Activated CD8-positive, alpha-beta memory T cell treated with anti-CD3 and anti-CD28 coated beads, Interleukin-2, amount 50 U/mL, for 1 hour (primary cell): ENCODE measurements at regions not wholly inside any gene's neighbourhood (a gene's known extent, or its start where the extent isn't known, plus 50 kb on each side); places are given as distances from the start of the nearest gene placed in this dataset.
"Not testable (repeated sequence)": the region's sequence is repeated elsewhere in the genome, so short reads cannot be mapped to it uniquely, and the experiment has no call there.

Source experiments
- DNase-seq: peaks from one replicate; pipeline ENCODE4 v3.0.0-alpha.2; 2020; ENCODE audit errors: extremely low read depth

DNA sequence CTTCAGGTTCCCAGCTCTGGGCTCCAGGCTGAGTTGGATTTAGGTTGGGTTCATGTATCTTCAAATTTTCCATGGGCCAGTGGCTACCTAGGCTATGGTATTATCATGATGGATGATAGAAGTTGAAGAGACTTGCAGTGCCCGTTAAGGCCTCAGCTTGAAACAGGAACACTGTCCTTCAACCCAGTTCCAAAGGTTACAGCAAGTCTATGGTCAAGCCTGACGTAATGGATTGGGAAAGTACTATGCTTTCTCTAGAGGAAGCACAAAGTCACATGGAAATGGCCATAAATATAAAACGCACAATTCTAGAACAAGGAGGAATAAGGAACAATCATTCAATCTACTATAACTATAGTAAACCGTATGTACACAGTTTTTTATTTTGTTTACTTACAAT, 593.2 kb downstream of the ZEB2 start:
- no peak for DNase-seq

DNA sequence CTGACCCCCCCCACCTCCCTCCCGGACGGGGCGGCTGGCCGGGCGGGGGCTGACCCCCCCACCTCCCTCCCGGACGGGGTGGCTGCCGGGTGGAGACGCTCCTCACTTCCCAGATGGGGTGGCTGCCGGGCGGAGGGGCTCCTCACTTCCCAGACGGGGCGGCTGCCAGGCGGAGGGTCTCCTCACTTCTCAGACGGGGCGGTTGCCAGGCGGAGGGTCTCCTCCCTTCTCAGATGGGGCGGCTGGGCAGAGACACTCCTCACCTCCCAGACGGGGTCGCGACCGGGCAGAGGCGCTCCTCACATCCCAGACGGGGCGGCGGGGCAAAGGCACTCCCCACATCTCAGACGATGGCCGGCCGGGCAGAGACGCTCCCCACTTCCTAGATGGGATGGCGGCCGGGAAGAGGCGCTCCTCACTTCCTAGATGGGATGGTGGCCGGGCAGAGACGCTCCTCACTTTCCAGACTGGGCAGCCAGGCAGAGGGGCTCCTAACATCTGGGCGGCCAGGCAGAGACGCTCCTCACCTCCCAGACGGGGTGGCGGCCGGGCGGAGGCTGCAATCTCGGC, 597.6 kb downstream of the ZEB2 start:
- DNase-seq: not testable (repeated sequence)

DNA sequence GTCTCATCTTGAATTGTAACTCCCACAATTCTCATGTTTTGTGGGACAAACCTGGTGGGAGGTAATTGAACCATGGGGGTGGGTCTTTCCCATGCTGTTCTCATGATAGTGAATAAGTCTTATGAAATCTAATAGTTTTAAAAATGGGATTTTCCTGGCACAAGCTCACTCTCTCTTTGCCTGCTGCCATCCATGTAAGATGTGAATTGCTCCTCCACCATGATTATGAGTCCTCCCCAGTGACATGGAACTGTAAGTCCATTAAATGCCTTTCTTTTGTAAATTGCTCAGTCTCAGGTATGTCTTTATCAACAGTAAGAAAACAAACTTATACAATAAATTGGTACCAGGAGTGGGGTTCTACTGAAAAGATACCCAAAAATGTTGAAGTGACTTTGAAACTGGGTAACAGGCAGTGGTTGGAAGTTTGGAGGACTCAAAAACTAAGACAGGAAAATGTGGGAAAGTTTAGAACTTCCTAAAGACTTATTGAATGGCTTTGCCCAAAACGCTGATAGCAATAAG, 601.4 kb downstream of the ZEB2 start:
- no peak for DNase-seq

DNA sequence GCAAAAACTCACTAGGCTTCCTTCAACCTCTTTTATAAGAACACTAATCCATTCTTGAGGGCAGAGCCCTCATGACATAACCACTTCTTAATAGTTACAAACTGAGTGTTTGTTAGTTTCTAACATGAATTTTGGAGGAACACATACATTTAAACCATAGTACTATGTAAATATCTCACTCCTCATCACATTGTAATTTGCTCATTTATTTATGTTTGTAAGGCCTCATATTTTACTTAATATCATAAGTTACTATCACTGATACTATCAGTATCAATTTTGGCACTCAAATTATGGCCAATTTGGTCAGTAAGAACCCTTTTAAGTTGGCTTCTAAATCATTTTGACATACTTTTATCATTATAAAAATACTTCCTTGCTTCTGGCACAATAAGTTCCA, 603.1 kb downstream of the ZEB2 start:
- no peak for DNase-seq

DNA sequence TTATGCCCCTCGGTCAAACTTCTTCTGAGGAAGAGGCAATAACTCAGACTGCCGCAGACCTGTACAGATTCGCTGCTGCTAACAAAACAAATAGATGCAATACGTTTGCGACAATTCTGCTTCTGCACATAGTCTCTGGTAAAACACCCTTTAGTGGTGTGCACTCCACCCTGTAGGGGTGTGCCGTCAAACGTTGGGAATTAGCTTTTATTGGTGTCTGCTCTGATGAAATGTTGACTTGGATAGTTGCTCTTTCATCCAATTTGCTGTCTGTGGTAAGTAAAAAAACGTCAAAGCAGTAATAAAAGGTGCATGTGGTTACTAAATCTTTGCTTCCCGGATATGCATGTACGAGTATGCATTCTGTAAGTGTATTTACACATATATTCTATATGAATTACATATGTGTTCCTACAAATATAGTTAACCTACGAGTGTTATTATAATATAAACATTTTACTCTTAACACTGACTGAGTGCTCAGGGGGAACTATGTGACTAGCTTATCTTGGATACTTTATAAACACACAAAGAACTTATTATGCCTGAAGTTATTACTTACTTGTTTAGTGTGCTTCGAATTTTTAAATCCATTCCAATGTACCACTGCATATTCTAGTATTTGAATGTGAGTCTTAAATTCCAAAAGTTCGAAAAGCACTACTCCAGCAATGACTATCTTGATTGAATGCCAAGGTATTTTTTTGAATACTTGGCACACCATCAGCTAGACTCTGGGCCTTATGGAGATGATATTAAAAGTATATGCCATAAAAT, 610.2 kb downstream of the ZEB2 start:
- no peak for DNase-seq

DNA sequence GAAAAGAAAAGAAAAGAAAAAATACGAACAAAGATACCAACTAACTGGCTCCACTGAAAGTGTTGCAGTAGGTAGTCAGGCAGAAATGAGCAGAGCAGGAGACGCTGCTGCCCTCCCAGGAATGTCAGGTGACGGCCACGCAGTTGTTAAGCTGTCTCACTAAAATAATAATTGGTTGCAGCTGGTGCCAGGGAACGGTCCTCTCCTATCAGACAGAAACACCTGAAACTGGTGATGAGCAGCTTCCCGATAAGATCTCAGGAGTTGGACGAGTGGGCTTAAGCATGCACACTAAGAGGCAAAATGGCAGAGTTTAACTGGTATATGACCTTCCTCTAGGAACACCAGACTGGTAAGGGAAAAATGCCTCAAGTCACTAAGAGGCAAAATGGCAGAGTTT, 611.1 kb downstream of the ZEB2 start:
- no peak for DNase-seq

DNA sequence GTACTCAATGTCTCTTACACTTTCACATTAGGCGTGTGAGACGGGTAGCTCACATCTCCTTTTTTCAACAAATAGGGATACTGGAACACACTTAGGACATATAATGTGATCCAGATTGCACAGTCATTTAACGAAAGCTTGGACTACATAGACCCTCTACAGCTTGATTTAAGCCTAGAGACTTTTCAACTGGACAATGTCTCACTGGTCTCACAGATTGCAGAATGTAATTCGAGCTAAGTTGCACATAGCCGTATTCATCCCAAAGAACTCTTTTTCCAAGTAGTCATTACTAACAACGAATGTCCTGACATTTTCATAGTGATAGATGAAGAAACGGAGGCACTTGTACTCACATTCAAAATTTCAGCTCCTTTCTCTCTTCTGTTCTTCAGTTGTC, 612.1 kb downstream of the ZEB2 start:
- no peak for DNase-seq

DNA sequence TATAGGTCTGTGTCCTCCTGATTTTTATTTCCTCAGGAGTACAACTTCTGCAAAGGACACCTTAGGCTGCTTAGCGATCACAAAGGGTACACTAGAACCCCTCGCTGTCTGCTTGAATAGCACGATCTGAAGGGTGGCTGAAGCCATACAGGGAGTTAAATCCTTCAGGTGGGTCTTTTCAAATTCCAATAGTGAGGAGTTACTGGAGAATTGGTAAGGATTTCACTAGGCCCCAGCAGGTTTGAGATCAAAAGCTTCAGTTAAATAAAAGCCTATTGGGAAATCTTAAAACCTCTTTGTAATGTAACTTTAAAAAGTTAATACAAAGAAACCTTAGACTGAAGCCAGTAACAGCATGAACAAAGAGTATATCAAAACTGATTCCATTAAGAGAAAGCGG, 613.1 kb downstream of the ZEB2 start:
- no peak for DNase-seq

DNA sequence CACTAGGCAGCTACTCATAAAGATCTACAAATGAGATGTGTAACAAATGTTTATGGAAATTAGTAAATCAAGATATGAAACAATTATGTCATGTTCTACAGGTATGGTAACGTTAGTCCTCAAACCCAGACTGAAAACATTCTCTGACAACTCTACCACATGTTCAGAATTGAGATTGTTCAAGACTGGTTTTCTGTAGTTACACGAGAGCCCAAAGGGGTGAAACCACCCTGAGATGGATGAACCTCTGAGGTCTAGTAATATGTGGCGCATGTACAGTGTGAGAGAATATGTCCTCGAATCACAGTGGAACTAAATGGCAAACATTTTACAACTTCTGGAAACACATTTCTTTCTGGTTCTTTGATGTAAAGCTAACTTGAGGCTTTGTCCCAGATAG, 614.3 kb downstream of the ZEB2 start:
- DNase-seq: no peak

DNA sequence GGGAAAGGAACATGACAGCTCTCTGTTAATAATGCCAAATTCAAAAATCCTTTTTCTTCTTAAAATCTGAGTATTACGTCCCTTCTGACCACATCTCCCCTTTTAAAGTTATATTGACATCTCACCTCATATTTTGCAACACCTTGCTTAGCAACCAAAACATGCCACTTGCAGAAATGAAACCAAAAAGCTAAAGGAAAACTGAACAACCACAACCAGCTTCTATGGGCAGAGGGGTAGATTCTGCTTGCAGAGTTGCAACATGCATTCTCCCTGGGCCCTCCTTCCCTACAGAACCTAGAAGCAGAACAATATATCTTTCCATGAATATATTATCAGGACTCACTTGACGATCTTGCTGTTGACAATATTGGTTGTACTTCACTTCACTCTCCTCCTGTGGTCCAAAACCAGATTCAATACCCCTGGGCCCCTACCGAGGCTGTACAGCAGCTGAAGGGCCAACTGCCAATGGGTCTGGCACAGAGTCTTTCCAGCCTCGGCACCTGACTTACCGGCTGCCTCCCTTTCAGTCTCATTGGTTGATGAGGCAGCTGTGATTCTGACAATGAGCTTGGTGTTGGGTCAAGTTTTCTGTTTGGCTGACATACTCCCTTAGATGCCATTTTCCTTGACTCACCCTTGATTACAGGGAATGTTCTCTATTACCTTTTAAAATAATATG, 616.6 kb downstream of the ZEB2 start:
- DNase-seq: no peak

DNA sequence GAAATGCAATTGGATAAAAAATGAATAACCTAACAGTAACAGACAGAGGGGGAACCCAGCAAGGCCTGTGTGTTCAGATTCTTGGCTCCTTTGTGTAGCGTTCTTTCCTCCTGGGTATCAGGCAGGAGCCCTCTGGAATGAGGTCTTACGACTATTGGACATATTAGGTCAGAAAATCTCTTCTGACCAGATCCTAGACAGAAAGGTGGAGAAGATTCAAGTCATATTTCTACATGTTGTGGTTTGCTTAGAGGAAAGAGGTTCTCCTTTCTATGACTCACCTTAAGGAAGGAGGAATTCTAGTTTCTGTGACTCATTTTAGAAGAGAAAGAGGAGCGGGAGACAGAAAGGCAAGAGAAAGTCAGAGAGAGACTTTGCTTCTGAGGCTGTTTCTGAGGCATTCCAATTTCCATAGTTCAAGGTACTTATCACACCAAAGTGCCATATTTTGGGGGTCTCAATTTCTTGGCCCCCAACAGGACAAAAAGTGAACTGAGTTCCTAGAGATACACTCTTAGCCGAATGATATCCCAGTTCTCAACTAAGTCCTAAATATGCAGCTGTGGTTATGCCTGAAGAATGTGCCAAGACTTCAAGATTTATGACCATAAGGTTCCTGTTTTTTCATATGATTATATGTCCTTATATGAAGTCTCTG, 618.6 kb downstream of the ZEB2 start:
- no peak for DNase-seq

DNA sequence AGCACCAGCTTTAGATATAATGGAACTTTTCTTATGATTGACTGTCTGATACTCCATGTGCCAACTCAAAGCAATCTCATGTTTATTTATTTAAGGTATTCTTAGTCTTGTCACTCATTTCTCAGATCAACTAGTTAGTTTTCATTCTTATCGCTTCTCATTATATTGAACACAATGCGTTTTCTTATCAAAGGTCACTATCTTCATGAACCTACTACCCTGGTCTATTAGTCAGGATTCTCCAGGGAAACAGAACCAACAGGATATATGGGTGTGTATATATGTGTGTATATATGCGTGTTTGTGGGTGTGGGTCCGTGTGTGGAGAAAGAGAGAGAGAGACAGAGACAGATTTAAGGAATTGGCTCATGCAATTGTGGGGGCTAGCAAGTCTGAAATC, 619.9 kb downstream of the ZEB2 start:
- DNase-seq: no peak

DNA sequence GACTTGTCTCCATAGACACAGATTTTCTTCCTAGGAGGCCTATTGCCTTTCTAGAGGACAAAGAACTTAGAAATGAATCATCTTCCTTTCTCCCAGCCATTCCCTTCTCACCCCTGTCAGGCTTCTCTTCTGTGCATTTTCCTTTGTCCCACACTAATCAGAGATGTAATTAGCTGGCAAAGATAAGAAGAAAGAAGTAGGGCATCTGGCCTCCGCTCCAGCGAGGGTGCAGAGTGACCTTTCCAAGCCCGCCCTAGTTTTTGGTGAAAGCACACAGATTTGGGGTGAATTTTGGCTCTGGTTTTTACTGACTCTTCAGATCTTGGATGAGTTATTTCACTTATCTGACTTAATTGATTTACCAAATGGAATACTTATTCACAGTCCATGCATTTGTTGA, 626.5 kb downstream of the ZEB2 start:
- no peak for DNase-seq

DNA sequence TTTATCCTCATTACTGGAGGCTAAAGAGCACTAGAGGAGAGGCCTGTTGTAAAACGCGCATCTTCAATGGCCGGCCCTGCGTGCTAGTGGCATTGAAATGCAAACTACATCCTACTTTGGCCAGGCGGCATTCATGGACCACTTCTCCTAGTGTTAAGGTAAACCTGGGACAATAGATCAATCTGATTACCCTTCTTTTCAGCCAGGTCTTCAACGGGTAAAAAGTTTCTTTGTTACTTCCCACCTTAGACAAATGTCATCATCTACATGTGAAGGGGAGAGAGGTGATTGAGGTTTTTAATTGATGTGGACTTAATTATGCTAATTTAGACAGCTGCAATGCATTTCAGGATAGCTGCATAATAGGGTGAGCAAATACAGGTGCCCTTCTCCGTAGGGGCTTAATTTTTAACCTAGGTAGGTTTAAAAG, 628.0 kb downstream of the ZEB2 start:
- DNase-seq: no peak

DNA sequence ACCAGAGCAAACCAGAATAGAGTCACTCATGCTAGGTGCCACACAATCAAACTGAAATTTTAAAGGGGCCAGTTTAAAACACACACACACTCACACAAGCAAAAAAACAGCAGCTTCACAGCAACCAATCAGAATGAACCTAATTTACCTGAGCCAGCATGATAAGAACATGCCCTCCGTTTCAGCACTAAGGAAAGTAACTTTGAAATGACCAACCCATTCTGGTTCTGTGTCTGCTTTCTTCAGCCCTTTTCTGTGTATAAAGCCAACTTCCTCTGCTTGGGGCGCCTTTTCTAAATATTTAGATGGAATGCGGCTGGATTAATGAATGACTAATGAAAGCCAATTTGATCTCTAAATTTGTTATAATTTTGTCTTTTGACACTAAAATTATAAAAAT, 629.1 kb downstream of the ZEB2 start:
- no peak for DNase-seq

DNA sequence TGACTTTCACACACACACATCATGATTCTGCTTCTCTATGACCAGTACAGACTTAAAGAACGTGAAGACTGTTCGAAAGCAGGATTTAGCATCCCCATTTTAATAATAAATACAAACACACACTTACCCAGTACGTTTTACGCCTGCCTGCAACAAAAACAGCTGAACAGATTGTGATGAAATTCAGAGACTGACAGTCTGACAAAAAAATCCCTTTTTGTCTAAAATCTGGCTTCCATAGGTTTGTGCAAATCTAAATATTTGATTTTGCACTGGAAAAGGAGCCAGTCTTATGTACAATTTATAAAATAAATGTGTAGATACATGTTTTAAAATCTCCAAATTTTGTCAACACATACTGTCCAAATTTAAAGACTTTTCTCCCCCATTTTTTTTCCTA, 630.7 kb downstream of the ZEB2 start:
- DNase-seq: no peak

DNA sequence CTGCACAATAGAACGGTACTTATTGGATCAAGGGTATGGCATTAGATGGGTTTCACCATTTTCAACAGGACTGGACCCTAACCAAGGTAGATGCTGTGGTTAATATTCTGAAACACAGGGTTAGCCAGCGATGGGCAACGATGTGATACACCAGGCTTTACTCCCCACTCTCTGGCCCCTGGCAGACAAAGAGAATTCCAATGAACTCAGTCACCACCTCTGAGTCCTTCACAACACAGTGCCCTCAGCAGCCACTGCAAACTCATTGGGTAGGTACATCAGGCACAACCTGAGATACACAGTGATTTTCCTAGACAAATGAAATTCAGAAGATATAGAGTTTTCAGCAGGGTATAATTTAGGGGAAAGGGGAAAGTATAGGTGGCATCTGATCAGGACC, 634.5 kb downstream of the ZEB2 start:
- DNase-seq: no peak

DNA sequence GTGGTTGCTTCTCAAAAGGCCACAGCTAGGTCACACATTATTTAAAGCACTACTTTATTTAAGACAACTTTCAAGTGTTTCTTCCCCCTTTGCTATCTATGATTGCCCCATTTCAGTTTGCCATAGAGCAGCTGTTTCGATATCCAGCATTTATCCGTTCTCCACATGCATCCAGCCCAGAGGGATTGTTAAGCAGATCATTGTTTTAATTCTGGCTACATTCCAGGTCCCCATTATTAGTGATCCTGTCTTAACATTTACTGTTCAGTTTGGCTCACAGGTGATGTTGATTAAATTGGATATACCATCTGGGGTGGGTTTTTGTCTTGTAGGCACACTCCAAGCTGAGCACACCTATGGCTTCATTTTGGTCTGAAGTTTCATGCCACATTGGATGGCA, 638.7 kb downstream of the ZEB2 start:
- DNase-seq: no peak

DNA sequence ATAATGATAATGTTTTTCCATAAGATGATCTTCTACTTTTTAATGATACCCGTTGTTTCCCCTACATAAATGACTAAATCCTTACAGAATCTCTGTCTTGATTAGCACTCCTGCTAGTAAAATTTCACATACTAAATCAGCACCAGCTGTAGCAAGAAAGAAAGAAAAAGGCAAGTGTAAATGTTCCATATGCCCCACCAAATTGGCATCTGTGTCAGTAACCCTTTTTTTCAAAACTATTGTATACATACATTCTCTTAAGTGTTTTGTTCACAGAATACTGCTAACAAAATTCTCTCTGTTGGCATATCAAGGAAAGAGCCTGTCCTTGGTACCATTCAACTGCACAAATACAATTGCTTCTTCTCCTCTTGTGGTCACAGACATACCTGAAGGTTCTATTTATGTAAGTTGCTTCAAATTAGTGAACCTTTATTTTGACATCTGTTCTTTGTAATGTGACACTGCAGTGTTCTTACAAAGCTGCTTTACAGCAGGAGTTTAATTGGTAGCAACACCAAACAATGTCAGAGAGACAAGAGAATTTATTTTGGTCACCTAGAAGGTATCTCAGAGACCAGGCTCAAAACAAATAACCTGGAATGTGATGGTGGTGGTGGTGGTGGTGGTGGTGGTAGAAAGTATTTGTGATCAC, 641.9 kb downstream of the ZEB2 start:
- no peak for DNase-seq

DNA sequence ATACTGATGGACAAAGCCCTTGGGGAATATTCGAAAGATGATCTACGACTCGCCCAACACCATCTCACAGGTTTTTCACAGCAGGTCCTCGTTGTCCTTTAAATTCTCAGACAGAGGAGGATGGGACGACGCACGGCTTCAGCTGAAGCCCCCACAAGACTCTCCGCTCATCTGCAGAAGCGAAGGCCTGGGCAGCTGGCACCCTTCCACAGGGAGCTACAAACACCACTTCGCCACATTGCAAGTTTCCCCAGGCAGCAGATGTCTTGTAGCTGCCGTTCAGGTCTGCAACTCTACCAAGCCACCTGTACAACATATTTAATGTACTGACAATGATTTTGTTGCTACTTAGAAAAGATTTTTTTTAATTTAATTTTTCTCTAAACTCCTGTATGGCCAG, 642.9 kb downstream of the ZEB2 start:
- DNase-seq: no peak

DNA sequence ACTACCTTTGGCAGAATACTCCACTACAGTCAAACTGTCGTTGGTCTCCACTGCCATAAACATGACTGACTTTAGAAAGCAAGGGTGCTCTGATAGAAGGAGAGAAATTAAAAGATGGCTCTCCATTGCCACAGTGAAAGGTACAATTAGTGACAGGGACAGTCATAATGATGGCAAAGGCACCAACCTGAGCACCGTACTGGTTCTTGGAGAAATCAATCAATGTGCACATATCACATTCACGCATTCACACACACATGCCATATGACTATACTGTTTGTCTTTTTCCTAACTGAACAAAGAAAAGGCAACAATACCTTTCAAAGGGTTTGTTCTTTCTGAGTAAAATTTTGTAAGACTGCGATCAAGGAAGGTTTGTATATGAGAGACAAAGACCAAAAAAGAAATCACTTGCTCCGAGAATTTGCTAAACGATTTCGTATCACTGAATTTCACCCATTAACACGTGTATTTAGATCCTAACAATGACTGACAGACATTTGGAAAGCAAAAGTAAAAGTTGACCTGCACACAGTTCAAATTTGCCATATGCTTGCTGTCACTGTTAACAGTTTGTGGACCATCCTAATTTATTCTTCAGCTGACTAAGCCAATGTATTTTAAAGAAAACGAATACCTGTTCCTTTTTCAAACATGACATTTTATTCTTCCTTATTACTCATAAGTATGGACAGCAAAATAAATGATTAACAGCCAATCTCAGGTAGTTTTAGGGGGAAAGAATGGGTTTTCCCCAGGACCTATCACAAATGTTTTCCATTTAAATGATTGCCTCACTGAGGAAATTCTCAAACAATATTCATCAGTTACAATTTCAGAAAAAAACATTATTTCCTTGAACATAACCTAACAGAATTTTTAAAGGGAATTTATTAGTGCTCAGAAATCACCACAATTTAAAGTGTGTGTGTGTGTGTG, 644.4 kb downstream of the ZEB2 start:
- no peak for DNase-seq
